NCI-H524 (cell line): ENCODE measurements at regions not wholly inside any gene's neighbourhood (a gene's known extent, or its start where the extent isn't known, plus 50 kb on each side); places are given as distances from the start of the nearest gene placed in this dataset.
A peak's percentile ranks its signal among the peaks of the same experiment; 100 is the strongest.
"Not testable (repeated sequence)": the region's sequence is repeated elsewhere in the genome, so short reads cannot be mapped to it uniquely, and the experiment has no call there.

Experiments used
- DNase-seq, 2 experiments: peaks; one replicate each; lab custom pipeline; 2025; lab: John Stamatoyannopoulos, UW

GRCh38 chr3:197407053-197407452, 108.6 kb upstream of the DLG1 start:
- DNase-seq, result no peak

GRCh38 chr3:197406266-197406665, 107.9 kb upstream of the DLG1 start:
- no peak for DNase-seq

- no peak for DNase-seq
Measured at GRCh38 chr3:197404754-197405153, 106.3 kb upstream of the DLG1 start.

GRCh38 chr3:197404030-197404429, 105.6 kb upstream of the DLG1 start:
- DNase-seq, result no peak

- DNase-seq, result not testable (repeated sequence)
Measured at GRCh38 chr3:197402401-197402800, 104.0 kb upstream of the DLG1 start.

- DNase-seq, result no peak
Measured at GRCh38 chr3:197399486-197399885, 101.1 kb upstream of the DLG1 start.

- DNase-seq, result no peak
Measured at GRCh38 chr3:197398286-197398878, 100.0 kb upstream of the DLG1 start.

- no peak for DNase-seq
Measured at GRCh38 chr3:197397838-197398237, 99.4 kb upstream of the DLG1 start.

GRCh38 chr3:197394464-197395321, 96.3 kb upstream of the DLG1 start:
- no peak for DNase-seq

GRCh38 chr3:197394126-197394463, 95.7 kb upstream of the DLG1 start:
- DNase-seq, result not testable (repeated sequence)

- no peak for DNase-seq
Measured at GRCh38 chr3:197393711-197394110, 95.3 kb upstream of the DLG1 start.

- DNase-seq, result no peak
Measured at GRCh38 chr3:197392961-197393360, 94.5 kb upstream of the DLG1 start.

GRCh38 chr3:197381371-197381770, 83.0 kb upstream of the DLG1 start:
- no peak for DNase-seq

- DNase-seq, result no peak
Measured at GRCh38 chr3:197380786-197381185, 82.4 kb upstream of the DLG1 start.

- peak; percentile 84 to 97 for DNase-seq
Measured at GRCh38 chr3:197378985-197379718, 80.7 kb upstream of the DLG1 start.

GRCh38 chr3:197376735-197377555, 78.5 kb upstream of the DLG1 start:
- no peak for DNase-seq

GRCh38 chr3:197376020-197376419, 77.6 kb upstream of the DLG1 start:
- no peak for DNase-seq

GRCh38 chr3:197375001-197375441, 76.6 kb upstream of the DLG1 start:
- DNase-seq, result no peak

GRCh38 chr3:197373096-197373495, 74.7 kb upstream of the DLG1 start:
- DNase-seq, result peak in 1 of 2 experiments; percentile 17

GRCh38 chr3:197372047-197372661, 73.7 kb upstream of the DLG1 start:
- DNase-seq, result peak; percentile 88 to 91

- peak; percentile 99 to 100 for DNase-seq
Measured at GRCh38 chr3:197371591-197372046, 73.2 kb upstream of the DLG1 start.
